Keratinocyte (primary cell): ENCODE measurements at regions not wholly inside any gene's neighbourhood (a gene's known extent, or its start where the extent isn't known, plus 50 kb on each side); places are given as distances from the start of the nearest gene placed in this dataset.

Experiments
- DNase-seq: peaks from one replicate; pipeline ENCODE4 v3.0.0-alpha.2; 2011; ENCODE audit warnings: low read depth, missing footprints, low spot score
- FAIRE-seq: peaks from 2 replicates; lab custom pipeline; 2011; peaks lifted over from hg19 to GRCh38; lab: Jason Lieb, UNC
- H2AFZ ChIP-seq: 2 replicates; pipeline ENCODE4 v1.6.0; 2012; ENCODE audit warnings: low read length, control low read depth, inconsistent platforms; ENCODE audit not compliant: control insufficient read depth
- H3K27ac ChIP-seq: 2 replicates; pipeline ENCODE4 v1.5.1; 2011; ENCODE audit warnings: low read length; ENCODE audit not compliant: control insufficient read depth, insufficient read depth
- H3K27me3 ChIP-seq: 3 replicates; pipeline ENCODE4 v1.6.0; 2011; ENCODE audit warnings: low read length; ENCODE audit not compliant: control insufficient read depth, insufficient read depth; ENCODE audit errors: extremely low read depth
- H3K36me3 ChIP-seq, 2 experiments: 2 replicates in 1 of 2; 3 replicates in 1 of 2; pipeline ENCODE4 v1.5.1; 2011; ENCODE audit warnings: low read length in 2 of 2, mild to moderate bottlenecking in 1 of 2; ENCODE audit not compliant: control insufficient read depth in 2 of 2, insufficient read depth in 2 of 2; ENCODE audit errors: extremely low read depth in 1 of 2
- H3K4me1 ChIP-seq: 3 replicates; pipeline ENCODE4 v1.5.1; 2011; ENCODE audit warnings: low read length; ENCODE audit not compliant: control insufficient read depth, insufficient read depth; ENCODE audit errors: extremely low read depth
- H3K4me2 ChIP-seq: 3 replicates; pipeline ENCODE4 v1.6.0; 2011; ENCODE audit warnings: low read depth, low read length; ENCODE audit not compliant: control insufficient read depth, insufficient read depth; ENCODE audit errors: extremely low read depth
- H3K4me3 ChIP-seq, 3 experiments: fragments of 200-600 bp in 1 of 3; sonication (generic) in 1 of 3; 2 replicates in 2 of 3; 3 replicates in 1 of 3; pipeline ENCODE4 v1.5.1; 2011 to 2016; ENCODE audit warnings: low read length in 3 of 3, mild to moderate bottlenecking in 3 of 3, control low read depth in 2 of 3, inconsistent platforms in 1 of 3, low read depth in 1 of 3, mixed read lengths in 1 of 3, mixed run types in 1 of 3, moderate library complexity in 1 of 3; ENCODE audit not compliant: control insufficient read depth in 2 of 3, insufficient read depth in 2 of 3; ENCODE audit errors: extremely low read depth in 1 of 3
- H3K79me2 ChIP-seq: 2 replicates; pipeline ENCODE4 v1.6.0; 2012; ENCODE audit warnings: low read length; ENCODE audit not compliant: control insufficient read depth, insufficient read depth
- H3K9ac ChIP-seq: 3 replicates; pipeline ENCODE4 v1.6.0; 2011; ENCODE audit warnings: low read length; ENCODE audit not compliant: control insufficient read depth, insufficient read depth; ENCODE audit errors: extremely low read depth
- H3K9me1 ChIP-seq: 3 replicates; pipeline ENCODE4 v1.6.0; 2011; ENCODE audit warnings: low read length; ENCODE audit not compliant: control insufficient read depth, insufficient read depth; ENCODE audit errors: extremely low read depth
- H3K9me3 ChIP-seq: 2 replicates; pipeline ENCODE4 v1.5.1; 2012; ENCODE audit warnings: low read depth, low read length; ENCODE audit not compliant: control insufficient read depth
- H4K20me1 ChIP-seq: 3 replicates; pipeline ENCODE4 v1.6.0; 2011; ENCODE audit warnings: low read length; ENCODE audit not compliant: control insufficient read depth, insufficient read depth; ENCODE audit errors: extremely low read depth
- EZH2 ChIP-seq: IDR thresholded peaks from one replicate; pipeline ENCODE4 v1.6.1; 2012; ENCODE audit warnings: inconsistent platforms, mild to moderate bottlenecking, low read length, moderate library complexity
- dilution Hi-C: fragments of 300-500 bp; cut with MboI; formaldehyde crosslinking; loops from one replicate; pipeline ENCODE4 v1.7.0; 2020; ENCODE audit warnings: low sequenced_read_pairs; ENCODE audit not compliant: extremely low pct_ligation_motif_present
- TF ChIP-seq, protein P1 (sequence below), 3 experiments: IDR thresholded peaks in 1 of 3; conservative IDR thresholded peaks in 1 of 3; optimal IDR thresholded peaks in 1 of 3; 2 replicates in 2 of 3; 3 replicates in 1 of 3; pipeline versions ENCODE3 to v1.5.1; 2011; ENCODE audit warnings: low read length in 3 of 3, mild to moderate bottlenecking in 3 of 3, moderate library complexity in 2 of 3, control low read depth in 1 of 3, inconsistent platforms in 1 of 3; ENCODE audit not compliant: insufficient read depth in 2 of 3; ENCODE audit errors: extremely low read depth in 1 of 3

DNA sequence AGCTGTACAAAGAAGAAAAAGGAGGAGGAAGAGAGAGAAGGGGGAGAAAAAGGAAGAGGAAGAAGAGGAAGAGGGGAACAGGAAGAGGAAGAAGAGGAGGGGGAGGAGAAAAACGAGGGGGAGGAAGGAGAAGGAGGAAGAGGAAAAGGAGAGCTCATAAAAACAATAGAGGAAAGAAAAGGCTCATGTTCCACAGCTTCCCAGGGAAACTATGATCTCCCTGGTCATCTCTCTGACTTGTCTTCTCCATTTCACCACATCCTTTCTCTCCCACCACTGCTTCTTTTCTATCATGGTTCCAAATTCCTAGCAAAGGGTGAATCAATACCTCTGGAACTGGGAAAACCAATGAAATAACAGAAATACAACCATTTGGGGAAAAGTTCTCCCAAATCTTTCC is 254.1 kb upstream of the ERCC4 start:
- Histone ChIP-seq H3K36me3 (no peaks in the 10 kb centered on the region), H3K9me1 (no peaks in the 10 kb centered on the region), H3K9ac (no peak overlapping the region), H3K4me2 (no peak overlapping the region), H3K27me3 (no peaks in the 10 kb centered on the region), H3K9me3 (no peaks in the 10 kb centered on the region), H2AFZ (no peak overlapping the region), H3K4me3 (no peak overlapping the region), H4K20me1 (no peaks in the 10 kb centered on the region), H3K4me1 (no peaks in the 10 kb centered on the region), H3K79me2 (no peaks in the 10 kb centered on the region), H3K27ac (no peak overlapping the region)
- TF ChIP-seq, protein P1, sequence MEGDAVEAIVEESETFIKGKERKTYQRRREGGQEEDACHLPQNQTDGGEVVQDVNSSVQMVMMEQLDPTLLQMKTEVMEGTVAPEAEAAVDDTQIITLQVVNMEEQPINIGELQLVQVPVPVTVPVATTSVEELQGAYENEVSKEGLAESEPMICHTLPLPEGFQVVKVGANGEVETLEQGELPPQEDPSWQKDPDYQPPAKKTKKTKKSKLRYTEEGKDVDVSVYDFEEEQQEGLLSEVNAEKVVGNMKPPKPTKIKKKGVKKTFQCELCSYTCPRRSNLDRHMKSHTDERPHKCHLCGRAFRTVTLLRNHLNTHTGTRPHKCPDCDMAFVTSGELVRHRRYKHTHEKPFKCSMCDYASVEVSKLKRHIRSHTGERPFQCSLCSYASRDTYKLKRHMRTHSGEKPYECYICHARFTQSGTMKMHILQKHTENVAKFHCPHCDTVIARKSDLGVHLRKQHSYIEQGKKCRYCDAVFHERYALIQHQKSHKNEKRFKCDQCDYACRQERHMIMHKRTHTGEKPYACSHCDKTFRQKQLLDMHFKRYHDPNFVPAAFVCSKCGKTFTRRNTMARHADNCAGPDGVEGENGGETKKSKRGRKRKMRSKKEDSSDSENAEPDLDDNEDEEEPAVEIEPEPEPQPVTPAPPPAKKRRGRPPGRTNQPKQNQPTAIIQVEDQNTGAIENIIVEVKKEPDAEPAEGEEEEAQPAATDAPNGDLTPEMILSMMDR (optimal IDR thresholded peaks at IDR 0.05 in 1 of 3, IDR thresholded peaks at IDR 0.05 in 1 of 3, conservative IDR thresholded peaks at IDR 0.05 in 1 of 3; ENCODE audit: extremely low read depth in 1 of 3, insufficient read depth in 2 of 3, low read length in 3 of 3) = no peak
- TF ChIP-seq EZH2 = no peak
- no peak for DNase-seq
- no peak for FAIRE-seq
- dilution Hi-C loops = no loop called here

GRCh38 chr16:13672196-13672595 is 247.8 kb upstream of the ERCC4 start:
- no peak for TF ChIP-seq EZH2
- TF ChIP-seq, protein P1 (optimal IDR thresholded peaks at IDR 0.05 in 1 of 3, IDR thresholded peaks at IDR 0.05 in 1 of 3, conservative IDR thresholded peaks at IDR 0.05 in 1 of 3; ENCODE audit: extremely low read depth in 1 of 3, insufficient read depth in 2 of 3, low read length in 3 of 3) = no peak
- no peaks in the 10 kb centered on the region for H3K9me3 ChIP-seq
- H3K4me1 ChIP-seq = no peaks in the 10 kb centered on the region
- no peaks in the 10 kb centered on the region for H3K9me1 ChIP-seq
- H3K36me3 ChIP-seq = no peaks in the 10 kb centered on the region
- no peak for DNase-seq
- FAIRE-seq = no peak
- H3K79me2 ChIP-seq = no peaks in the 10 kb centered on the region
- no peak overlapping the region for H3K27ac ChIP-seq
- H3K27me3 ChIP-seq = no peaks in the 10 kb centered on the region
- H3K4me2 ChIP-seq = no peak overlapping the region
- no peaks in the 10 kb centered on the region for H4K20me1 ChIP-seq
- H2AFZ ChIP-seq = no peak overlapping the region
- H3K9ac ChIP-seq = no peak overlapping the region
- dilution Hi-C loops = no loop called here
- H3K4me3 ChIP-seq = no peak overlapping the region
